ENCODE measurements at regions not wholly inside any gene's neighbourhood (a gene's known extent, or its start where the extent isn't known, plus 50 kb on each side); places are given as distances from the start of the nearest gene placed in this dataset.

DNA sequence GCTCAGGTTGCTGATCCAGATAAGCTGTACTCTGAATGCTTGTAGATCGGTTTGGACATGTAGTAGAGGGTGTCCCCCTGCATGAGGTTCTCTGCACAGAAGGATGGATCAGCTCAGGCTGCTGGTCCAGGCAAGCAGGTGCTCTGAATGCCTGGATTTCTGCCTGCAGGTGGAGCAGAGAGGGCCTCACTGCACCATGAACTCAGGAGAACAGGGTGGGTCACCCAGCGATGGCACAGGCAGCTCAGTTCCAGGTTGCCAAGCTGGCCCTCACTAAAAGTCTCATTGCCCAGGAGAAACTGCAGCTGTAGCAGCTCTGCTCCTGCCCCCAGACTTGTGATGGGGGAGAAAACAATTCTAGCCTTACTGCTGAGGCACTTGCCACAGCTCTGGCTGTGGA lies 491.8 kb downstream of the XIRP2 start:
- H3K27me3 Mint-ChIP-seq (ENCODE audit: low read depth in 3 of 3) = peaks cover 0 to 1% (median 0%) of the 10 kb centered on the region in 3 donors
- H3K9ac ChIP-seq (ENCODE audit: insufficient read depth, low read length, poor library complexity, severe bottlenecking) = no peak overlapping the region
- H4K20me1 ChIP-seq (ENCODE audit: insufficient read depth, low read length) = no peaks in the 10 kb centered on the region
- H3K4me1 Mint-ChIP-seq = no peaks in the 10 kb centered on the region
- peaks cover 4 to 5% of the 10 kb centered on the region in 2 donors for H3K9me3 ChIP-seq (replicated peaks in 1 of 2; ENCODE audit: control insufficient read depth in 1 of 2, insufficient read depth in 1 of 2, low read length in 2 of 2)
- H3K4me1 ChIP-seq (ENCODE audit: control insufficient read depth in 1 of 2, insufficient read depth in 2 of 2, low read length in 2 of 2) = no peaks in the 10 kb centered on the region
- TF ChIP-seq, protein P1, sequence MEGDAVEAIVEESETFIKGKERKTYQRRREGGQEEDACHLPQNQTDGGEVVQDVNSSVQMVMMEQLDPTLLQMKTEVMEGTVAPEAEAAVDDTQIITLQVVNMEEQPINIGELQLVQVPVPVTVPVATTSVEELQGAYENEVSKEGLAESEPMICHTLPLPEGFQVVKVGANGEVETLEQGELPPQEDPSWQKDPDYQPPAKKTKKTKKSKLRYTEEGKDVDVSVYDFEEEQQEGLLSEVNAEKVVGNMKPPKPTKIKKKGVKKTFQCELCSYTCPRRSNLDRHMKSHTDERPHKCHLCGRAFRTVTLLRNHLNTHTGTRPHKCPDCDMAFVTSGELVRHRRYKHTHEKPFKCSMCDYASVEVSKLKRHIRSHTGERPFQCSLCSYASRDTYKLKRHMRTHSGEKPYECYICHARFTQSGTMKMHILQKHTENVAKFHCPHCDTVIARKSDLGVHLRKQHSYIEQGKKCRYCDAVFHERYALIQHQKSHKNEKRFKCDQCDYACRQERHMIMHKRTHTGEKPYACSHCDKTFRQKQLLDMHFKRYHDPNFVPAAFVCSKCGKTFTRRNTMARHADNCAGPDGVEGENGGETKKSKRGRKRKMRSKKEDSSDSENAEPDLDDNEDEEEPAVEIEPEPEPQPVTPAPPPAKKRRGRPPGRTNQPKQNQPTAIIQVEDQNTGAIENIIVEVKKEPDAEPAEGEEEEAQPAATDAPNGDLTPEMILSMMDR (IDR thresholded peaks at IDR 0.05) = no peak
- H3K4me3 ChIP-seq (replicated peaks in 1 of 3; ENCODE audit: low read depth in 2 of 3, low read length in 3 of 3) = no peak overlapping the region
- no peak overlapping the region for H3K27ac ChIP-seq (ENCODE audit: low read depth in 1 of 2, low read length in 2 of 2)
- no peaks in the 10 kb centered on the region for H3K79me2 ChIP-seq (ENCODE audit: insufficient read depth, low read length)
- no peaks in the 10 kb centered on the region for H3K36me3 ChIP-seq (replicated peaks in 1 of 2; ENCODE audit: control insufficient read depth in 1 of 2, insufficient read depth in 2 of 2, low read length in 2 of 2)
- no peak overlapping the region for H3K4me3 Mint-ChIP-seq
- peaks cover 0 to 16% (median 6%) of the 10 kb centered on the region in 7 donors for H3K9me3 Mint-ChIP-seq
- H3K27me3 ChIP-seq (ENCODE audit: control insufficient read depth in 2 of 2, insufficient read depth in 2 of 2, low read length in 2 of 2) = no peaks in the 10 kb centered on the region
- H2AFZ ChIP-seq (ENCODE audit: insufficient read depth, low read depth, low read length, poor library complexity, severe bottlenecking) = no peak overlapping the region
- whole genome bisulfite sequencing (ENCODE audit: insufficient coverage) = 94% methylated on average over 2 of the region's 2 CpGs
- intact Hi-C loops (cut with micrococcal nuclease) = no loop called here
- H3K36me3 Mint-ChIP-seq = no peaks in the 10 kb centered on the region
- H3K27ac Mint-ChIP-seq = no peak overlapping the region
- no peak overlapping the region for H3K4me2 ChIP-seq (replicated peaks; ENCODE audit: extremely low read depth, low read length, poor library complexity, severe bottlenecking)
- no peak for DNase-seq

DNA sequence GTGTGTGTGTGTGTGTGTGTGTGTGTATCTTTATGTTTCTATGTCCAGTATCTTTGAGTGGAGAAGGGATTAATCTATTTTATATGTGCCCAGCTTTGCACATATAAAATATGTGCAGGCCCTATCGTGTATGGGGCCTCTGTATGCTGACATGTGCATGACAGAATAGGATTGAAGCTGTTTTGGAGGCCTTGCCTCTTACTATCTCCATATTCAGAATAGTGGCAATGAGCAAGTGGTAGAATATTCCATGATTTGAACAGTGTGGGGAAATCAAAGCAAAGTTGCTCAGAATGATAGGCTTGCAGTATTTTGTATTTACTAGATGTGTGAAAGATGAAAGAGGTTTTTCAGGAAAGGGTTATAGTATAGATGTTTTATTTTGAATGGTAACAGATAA lies 480.8 kb downstream of the XIRP2 start:
- TF ChIP-seq, protein P1 (IDR thresholded peaks at IDR 0.05) = no peak
- Histone ChIP-seq H3K9ac (ENCODE audit: insufficient read depth, low read length, poor library complexity, severe bottlenecking) (no peak overlapping the region), H3K36me3 (replicated peaks in 1 of 2; ENCODE audit: control insufficient read depth in 1 of 2, insufficient read depth in 2 of 2, low read length in 2 of 2) (no peaks in the 10 kb centered on the region), H2AFZ (ENCODE audit: insufficient read depth, low read depth, low read length, poor library complexity, severe bottlenecking) (no peak overlapping the region), H3K4me2 (replicated peaks; ENCODE audit: extremely low read depth, low read length, poor library complexity, severe bottlenecking) (no peak overlapping the region), H3K4me1 (ENCODE audit: control insufficient read depth in 1 of 2, insufficient read depth in 2 of 2, low read length in 2 of 2) (no peaks in the 10 kb centered on the region), H4K20me1 (ENCODE audit: insufficient read depth, low read length) (no peaks in the 10 kb centered on the region), H3K79me2 (ENCODE audit: insufficient read depth, low read length) (no peaks in the 10 kb centered on the region), H3K9me3 (replicated peaks in 1 of 2; ENCODE audit: control insufficient read depth in 1 of 2, insufficient read depth in 1 of 2, low read length in 2 of 2) (no peaks in the 10 kb centered on the region), H3K4me3 (replicated peaks in 1 of 3; ENCODE audit: low read depth in 2 of 3, low read length in 3 of 3) (no peak overlapping the region), H3K27me3 (ENCODE audit: control insufficient read depth in 2 of 2, insufficient read depth in 2 of 2, low read length in 2 of 2) (no peaks in the 10 kb centered on the region), H3K27ac (ENCODE audit: low read depth in 1 of 2, low read length in 2 of 2) (no peak overlapping the region)
- no peak for DNase-seq
- H3K36me3 Mint-ChIP-seq = no peaks in the 10 kb centered on the region
- peaks cover 0 to 9% (median 2%) of the 10 kb centered on the region in 7 donors for H3K9me3 Mint-ChIP-seq
- H3K27ac Mint-ChIP-seq = no peak overlapping the region
- intact Hi-C loops (cut with micrococcal nuclease) = no loop called here
- H3K27me3 Mint-ChIP-seq (ENCODE audit: low read depth in 3 of 3) = peaks cover 0 to 2% (median 0%) of the 10 kb centered on the region in 3 donors
- H3K4me3 Mint-ChIP-seq = no peak overlapping the region
- H3K4me1 Mint-ChIP-seq = no peaks in the 10 kb centered on the region
- no CpG with 5 or more reads among the region's 1 CpG for WGBS (ENCODE audit: insufficient coverage)

All from CD14-positive monocyte (primary cell).